ENCODE measurements at regions not wholly inside any gene's neighbourhood (a gene's known extent, or its start where the extent isn't known, plus 50 kb on each side); places are given as distances from the start of the nearest gene placed in this dataset.

DNA sequence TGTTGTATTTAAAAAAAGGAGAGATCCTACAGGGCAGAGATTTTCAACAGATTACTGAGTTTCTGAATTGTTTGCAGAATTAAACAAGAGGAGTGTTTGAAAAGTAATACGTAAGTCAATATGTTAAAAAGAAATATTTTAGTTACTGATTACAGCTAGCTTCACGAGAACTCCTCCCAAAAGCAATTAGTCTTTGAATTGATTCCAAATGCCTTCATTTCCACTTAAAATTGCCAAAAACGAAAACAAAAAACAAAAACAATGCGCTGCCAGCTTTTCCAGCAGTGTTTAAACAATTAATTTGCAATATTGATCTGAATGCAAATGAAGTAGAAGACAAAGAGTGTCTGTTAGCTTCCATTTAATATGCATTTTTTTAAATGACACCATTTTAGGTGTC is 310.0 kb downstream of the IPO8 start:
- Mint-ChIP-seq H3K9me3 (ENCODE audit: unreplicated experiment) (peaks cover 16% of the 10 kb centered on the region), H3K4me1 (ENCODE audit: insufficient read depth, unreplicated experiment) (no peaks in the 10 kb centered on the region), H3K4me3 (ENCODE audit: unreplicated experiment) (no peak overlapping the region), H3K27ac (ENCODE audit: low read depth, unreplicated experiment) (no peak overlapping the region), H3K36me3 (ENCODE audit: insufficient read depth, unreplicated experiment) (no peaks in the 10 kb centered on the region), H3K27me3 (ENCODE audit: insufficient read depth, unreplicated experiment) (no peaks in the 10 kb centered on the region)
- intact Hi-C loops (cut with micrococcal nuclease), result no loop called here
- no peak for DNase-seq (ENCODE audit: unreplicated experiment)
- no peak for TF ChIP-seq CTCF (IDR thresholded peaks at IDR 0.05; ENCODE audit: unreplicated experiment)
- ChIA-PET POLR2A (no interaction called here), CTCF (no interaction called here)
- no TSS peak for BruUV-seq (replicated peaks)

DNA sequence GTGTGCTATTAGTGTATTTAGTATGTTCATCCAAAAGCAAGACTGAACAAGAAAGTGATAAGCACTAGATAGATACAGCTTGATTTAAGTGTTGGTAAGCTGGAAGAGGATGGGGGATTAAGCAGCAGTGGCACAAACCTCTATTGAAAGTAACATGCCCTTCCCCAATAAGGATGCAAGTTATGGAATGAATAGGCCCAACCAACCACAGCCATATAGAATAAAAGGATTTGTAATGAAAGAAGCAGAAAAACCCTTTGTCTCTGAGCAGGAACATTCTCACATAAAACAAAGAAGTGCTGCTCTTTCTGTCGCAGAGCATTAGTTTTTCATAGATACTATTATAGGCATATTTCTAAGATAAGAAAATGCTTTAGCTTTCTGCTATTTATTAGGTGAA is 310.7 kb downstream of the IPO8 start:
- Mint-ChIP-seq H3K36me3 (ENCODE audit: insufficient read depth, unreplicated experiment) (no peaks in the 10 kb centered on the region), H3K27ac (ENCODE audit: low read depth, unreplicated experiment) (no peak overlapping the region)
- intact Hi-C loops (cut with micrococcal nuclease), result no loop called here

GRCh38 chr12:30378307-30378706 is 317.4 kb downstream of the IPO8 start:
- BruUV-seq (replicated peaks), result no TSS peak
- Mint-ChIP-seq H3K9me3 (ENCODE audit: unreplicated experiment) (peaks cover 4% of the 10 kb centered on the region), H3K4me1 (ENCODE audit: insufficient read depth, unreplicated experiment) (no peaks in the 10 kb centered on the region), H3K27ac (ENCODE audit: low read depth, unreplicated experiment) (no peak overlapping the region), H3K4me3 (ENCODE audit: unreplicated experiment) (no peak overlapping the region), H3K36me3 (ENCODE audit: insufficient read depth, unreplicated experiment) (no peaks in the 10 kb centered on the region), H3K27me3 (ENCODE audit: insufficient read depth, unreplicated experiment) (no peaks in the 10 kb centered on the region)
- no peak for TF ChIP-seq CTCF (IDR thresholded peaks at IDR 0.05; ENCODE audit: unreplicated experiment)
- intact Hi-C loops (cut with micrococcal nuclease), result no loop called here
- DNase-seq (ENCODE audit: unreplicated experiment), result no peak
- ChIA-PET POLR2A (no interaction called here), CTCF (no interaction called here)

More for the DNA sequence above, 310.7 kb downstream of the IPO8 start:
- H3K4me1 Mint-ChIP-seq (ENCODE audit: insufficient read depth, unreplicated experiment), result no peaks in the 10 kb centered on the region
- POLR2A ChIA-PET, result no interaction called here
- CTCF ChIA-PET, result interaction anchor here (1.4 kb wide), 1 partner anchor 72 kb away, joined by 4 read pairs; no protein-coding TSS in a partner anchor
- BruUV-seq (replicated peaks), result no TSS peak
- DNase-seq (ENCODE audit: unreplicated experiment), result no peak
- no peak for TF ChIP-seq CTCF (IDR thresholded peaks at IDR 0.05; ENCODE audit: unreplicated experiment)
- H3K9me3 Mint-ChIP-seq (ENCODE audit: unreplicated experiment), result peaks cover 9% of the 10 kb centered on the region
- no peaks in the 10 kb centered on the region for H3K27me3 Mint-ChIP-seq (ENCODE audit: insufficient read depth, unreplicated experiment)
- no peak overlapping the region for H3K4me3 Mint-ChIP-seq (ENCODE audit: unreplicated experiment)

- Mint-ChIP-seq H3K9me3 (ENCODE audit: unreplicated experiment) (no peaks in the 10 kb centered on the region), H3K36me3 (ENCODE audit: insufficient read depth, unreplicated experiment) (no peaks in the 10 kb centered on the region), H3K27me3 (ENCODE audit: insufficient read depth, unreplicated experiment) (no peaks in the 10 kb centered on the region), H3K4me1 (ENCODE audit: insufficient read depth, unreplicated experiment) (no peaks in the 10 kb centered on the region), H3K27ac (ENCODE audit: low read depth, unreplicated experiment) (no peak overlapping the region), H3K4me3 (ENCODE audit: unreplicated experiment) (no peak overlapping the region)
- BruUV-seq (replicated peaks), result no TSS peak
- no peak for TF ChIP-seq CTCF (IDR thresholded peaks at IDR 0.05; ENCODE audit: unreplicated experiment)
- intact Hi-C loops (cut with micrococcal nuclease), result no loop called here
- POLR2A ChIA-PET, result interaction anchor here (0.6 kb wide), 1 partner anchor 221 kb away, joined by 3 read pairs; no protein-coding TSS in a partner anchor
- CTCF ChIA-PET, result no interaction called here
- DNase-seq (ENCODE audit: unreplicated experiment), result no peak
Observed at GRCh38 chr12:30364822-30365221, 330.8 kb downstream of the IPO8 start.

Data from MCF 10A (cell line).